ENCODE measurements at regions not wholly inside any gene's neighbourhood (a gene's known extent, or its start where the extent isn't known, plus 50 kb on each side); places are given as distances from the start of the nearest gene placed in this dataset.

DNA sequence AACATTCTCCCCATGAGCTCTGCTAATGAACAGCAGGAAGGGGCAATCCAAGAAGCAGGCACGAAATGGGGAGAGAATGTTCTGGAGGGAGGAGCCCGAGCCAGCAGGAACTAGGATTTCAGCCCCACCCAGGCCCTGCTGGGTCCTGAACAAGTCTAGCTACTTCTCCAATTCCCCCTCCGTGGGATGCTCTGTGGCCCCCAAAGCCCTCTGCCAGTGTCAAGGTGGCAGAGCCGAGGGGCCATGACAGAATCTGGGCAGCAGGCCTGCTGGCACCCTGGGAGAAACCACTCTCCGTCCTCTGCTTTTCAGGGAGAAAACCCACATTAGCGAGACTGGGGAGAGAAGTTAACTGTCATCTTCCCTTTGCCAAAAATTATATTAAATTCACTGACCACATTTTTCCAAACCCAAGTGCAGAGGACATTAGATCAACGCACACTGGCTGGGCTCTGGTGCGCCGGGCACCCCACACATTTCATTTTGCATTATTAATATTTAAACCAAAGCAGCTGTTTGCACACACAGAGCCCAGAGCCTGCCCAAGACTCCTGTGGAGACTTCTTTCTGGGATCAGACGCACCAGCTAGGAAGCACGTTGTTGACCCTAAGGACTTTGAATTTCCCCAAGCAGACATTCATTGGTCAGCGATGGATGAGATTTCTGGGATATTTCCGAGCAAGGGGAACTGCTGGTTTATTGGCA is 80.2 kb upstream of the PKDCC start:
- no peak for FAIRE-seq

DNA sequence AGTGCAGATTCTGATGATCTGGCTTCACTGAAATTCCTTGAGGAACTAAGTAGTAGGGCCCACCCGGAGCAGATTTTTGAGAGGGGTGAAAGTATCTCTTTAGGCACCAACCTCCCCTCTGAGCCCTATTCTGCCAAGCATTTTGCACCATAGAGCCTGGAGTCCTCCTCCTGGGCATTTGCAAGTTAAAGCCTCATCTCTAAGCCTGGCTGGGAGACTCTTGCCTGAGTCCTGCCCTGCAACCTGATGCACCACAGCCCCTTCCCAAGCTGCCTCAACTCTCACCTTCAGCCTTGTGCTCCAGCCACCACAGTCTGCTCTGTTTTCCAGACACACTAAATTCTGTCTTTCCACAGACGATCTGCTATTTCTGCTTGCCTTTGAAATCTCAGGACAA is 79.6 kb upstream of the PKDCC start:
- no peak for FAIRE-seq

DNA sequence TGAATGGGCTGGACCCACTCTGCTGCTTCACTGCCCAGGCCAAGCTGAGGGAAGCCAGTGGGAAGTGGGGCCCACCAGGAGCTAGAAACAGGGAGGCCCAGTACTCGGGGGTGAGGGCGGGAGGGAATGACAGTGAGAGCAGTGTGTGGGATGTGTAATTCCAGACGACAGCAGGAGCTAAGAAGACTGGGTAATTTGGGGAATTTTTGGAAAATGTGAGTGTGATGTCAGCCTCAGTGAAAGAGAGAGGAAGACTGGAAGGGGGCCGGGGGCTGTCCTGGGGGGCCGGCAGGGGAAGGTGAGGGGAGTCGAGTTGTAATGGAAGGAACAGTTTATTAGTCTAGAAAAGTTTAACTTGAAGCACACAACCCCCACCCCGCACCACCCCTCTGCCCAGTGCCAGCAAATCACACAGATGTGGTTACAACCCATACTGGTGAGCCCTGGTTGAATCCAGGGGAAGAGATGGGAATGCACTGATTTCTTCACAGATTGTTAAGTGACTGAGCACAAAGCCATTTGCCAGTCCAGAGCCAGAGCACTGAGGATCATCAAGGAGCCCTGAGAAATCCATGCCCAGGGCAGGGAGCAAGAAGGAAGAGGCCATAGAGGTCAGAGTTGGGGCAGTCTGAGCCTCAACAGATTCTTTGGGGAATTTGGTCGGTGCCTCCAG is 76.7 kb upstream of the PKDCC start:
- FAIRE-seq = no peak

DNA sequence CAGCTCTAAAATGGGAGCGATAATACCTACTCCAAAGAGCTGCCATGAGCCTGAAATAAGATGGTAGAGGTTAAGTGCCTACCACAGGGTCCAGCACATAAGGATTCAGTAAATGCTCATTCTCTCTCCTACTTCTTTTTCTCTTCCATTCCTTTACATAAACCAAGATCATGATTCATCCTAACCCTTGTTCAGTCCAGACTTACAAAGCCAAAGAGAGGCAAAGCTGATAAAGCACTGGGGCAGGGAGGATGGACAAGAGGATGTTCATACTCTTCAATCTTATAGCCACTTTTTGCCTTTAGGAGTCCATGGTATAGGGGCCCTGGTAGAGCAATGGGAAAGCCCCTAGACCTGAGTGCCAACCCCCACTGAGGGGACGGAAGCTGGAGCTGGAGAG is 75.6 kb upstream of the PKDCC start:
- no peak for FAIRE-seq

DNA sequence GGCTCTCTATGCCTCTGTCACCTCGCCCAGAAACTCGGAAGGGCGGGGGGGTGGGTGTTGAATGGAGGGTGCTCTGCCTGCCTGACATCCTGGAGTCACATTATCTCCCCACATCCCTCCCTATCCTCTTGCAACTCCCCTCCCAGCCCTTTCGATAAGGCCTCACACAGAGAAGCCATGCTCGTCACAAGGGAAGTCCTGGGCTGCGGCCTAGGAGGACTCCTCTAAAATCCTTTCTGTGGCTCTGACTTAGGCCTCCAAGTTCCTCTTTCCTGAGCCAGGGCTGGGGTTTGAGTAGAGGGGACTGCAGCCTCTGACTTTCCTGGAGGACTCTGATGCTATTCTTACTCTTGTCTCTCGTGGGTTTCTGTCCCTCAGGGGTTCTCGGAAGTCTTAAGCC is 75.0 kb upstream of the PKDCC start:
- FAIRE-seq = no peak

DNA sequence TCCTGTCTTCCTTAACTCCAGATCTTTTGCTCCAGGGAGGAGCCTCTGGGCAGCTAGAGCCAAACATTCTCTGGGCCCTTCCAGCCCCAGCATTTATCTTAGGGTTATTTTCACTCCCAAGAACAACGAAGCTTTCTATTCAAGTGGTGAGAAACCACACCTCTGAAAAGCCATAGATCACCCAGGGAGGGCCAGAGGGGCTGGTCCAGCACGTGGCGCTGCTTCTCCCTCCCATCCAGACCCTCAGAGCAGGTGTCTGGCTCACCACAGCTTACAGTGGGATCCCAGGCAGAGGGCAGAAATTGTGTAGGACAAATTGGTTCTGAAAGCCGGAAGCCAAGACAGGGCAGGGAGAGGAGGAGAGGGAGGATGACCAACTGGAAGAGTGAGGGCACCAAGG is 74.0 kb upstream of the PKDCC start:
- no peak for FAIRE-seq

GRCh38 chr2:41981417-41981816 is 66.4 kb upstream of the PKDCC start:
- FAIRE-seq = no peak

DNA sequence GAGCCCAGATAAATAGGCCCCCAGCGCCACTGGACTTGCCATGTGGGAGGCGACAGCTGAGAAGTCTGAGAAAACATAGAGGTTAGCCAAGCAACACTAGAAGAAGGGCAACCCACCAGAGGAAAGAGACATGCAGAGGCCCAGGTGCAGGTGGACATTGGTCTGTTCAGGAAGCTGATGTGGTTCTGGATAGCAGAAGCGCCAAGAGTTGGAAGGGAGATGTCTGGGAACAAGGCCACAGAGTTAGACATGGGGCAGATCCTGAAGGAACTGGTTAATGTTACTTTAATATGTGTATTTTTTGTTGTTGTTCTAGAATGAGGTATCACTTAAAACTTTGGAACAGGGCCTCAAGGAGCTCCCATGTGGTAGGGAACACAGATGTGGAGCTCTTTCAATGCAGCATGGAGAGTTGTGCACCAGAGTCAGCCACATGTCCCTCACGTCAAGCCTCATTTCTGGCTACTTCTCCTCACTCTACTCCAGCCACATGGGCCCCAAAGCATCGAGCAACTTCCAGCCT is 62.2 kb upstream of the PKDCC start:
- no peak for FAIRE-seq

DNA sequence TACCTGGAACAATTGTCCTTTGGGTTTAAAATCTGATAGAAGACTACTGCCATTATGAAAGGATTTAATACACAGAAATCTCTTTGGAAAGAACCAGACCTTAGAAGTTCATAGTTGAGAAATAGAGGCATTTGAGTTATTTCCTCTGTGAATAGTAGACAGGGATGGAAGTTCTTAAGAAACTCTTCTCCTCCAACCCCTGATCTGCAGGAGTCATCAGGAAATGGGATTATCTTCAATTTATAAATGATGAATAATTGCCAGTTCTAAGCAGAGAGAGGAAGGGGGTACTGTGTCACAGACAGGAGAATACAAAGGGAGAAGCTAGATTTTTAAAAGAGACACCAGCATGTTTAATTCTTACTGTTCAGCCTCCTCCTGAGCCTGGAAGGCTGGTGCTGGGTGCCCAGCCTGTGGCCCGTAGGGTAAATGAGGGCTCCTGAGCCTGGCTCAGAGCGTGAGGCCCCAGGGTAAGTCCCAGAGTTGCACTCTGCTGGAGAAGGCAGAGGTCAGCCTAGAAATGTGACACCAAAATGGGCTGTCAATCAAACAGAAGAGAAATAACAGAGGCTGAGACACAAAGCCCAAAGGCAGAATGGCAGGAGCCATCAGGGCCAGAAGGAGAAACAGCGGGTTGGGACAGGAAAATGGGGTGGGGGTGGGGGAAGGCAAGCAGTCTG is 58.2 kb upstream of the PKDCC start:
- no peak for FAIRE-seq

DNA sequence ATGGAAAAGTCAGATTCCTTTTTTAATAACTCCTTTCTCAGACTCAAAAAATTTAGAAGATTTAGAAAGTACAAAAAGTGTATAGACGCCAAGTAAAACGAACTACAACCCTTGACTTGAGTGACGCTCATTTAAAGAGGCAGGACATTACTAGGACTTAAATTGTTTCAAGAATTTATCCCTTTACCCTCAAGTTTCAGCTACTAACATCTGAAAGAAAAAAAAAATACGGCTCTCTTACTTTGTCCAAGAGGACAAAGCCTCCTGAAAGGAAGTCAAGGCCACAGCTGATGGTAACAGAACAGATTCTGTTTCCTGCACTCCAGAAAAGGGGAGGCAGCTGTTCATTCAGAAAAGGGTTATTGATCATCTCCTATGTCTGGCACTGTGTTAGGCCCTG is 57.6 kb upstream of the PKDCC start:
- no peak for FAIRE-seq

DNA sequence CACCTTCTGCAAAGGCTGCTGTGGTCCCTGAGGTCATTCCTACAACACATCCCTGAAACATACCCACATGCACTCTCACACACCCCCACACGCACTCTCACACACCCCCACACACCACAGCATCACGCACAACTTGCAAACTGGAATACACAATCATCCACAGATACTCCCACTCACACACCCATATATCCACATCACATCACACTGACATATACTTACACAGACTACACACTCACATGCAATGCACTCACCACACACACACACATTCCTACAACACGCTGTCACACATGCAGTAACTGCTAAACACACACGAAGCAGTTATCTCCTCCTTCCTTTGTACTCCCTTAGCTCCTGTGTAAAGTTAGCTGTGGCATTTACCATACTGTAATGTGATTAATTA is 57.1 kb upstream of the PKDCC start:
- FAIRE-seq = no peak

DNA sequence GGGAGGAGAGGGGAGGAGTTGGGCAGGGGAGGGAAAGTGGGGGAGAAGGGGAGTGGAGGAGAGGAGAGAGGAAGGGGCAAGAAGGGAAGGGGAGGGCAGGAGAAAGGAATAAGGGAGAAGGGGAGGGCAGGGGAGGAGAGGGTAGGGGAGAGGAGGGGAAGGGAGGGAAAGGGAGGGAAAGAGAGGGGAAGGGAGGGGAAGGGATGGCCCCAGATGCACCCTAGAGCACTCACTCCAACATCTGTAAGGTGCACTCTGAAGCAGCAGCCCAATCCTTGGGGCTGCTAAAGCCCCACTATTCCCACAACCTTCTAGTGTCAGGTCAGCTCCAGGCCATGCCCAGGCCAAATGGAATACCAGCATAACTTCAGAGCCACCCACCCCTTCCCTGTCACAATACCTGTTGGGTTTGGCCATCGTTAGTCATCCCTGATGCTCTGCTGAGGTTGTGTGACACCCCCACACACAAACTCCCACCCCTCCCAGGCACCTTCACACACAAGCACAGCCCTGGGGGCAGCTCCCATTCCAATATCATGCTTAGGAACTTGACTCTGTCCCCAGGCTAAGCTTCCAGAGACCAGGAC is 55.7 kb upstream of the PKDCC start:
- FAIRE-seq = no peak

- FAIRE-seq = no peak
These were observed 55.0 kb upstream of the PKDCC start for GRCh38 chr2:41992671-41993434.

GRCh38 chr2:41993435-41993925 is 54.3 kb upstream of the PKDCC start:
- no peak for FAIRE-seq

GRCh38 chr2:41994233-41994637 is 53.6 kb upstream of the PKDCC start:
- no peak for FAIRE-seq

- FAIRE-seq = no peak
These were observed 53.2 kb upstream of the PKDCC start for GRCh38 chr2:41994661-41995060.

GRCh38 chr2:41997561-41997960 is 50.3 kb upstream of the PKDCC start:
- FAIRE-seq = no peak

Measured in colon (tissue), 2 donors.